NOMO-1 treated with dmso at 0.1 percent for 144 hours (cell line): ENCODE measurements at regions not wholly inside any gene's neighbourhood (a gene's known extent, or its start where the extent isn't known, plus 50 kb on each side); places are given as distances from the start of the nearest gene placed in this dataset.
"Not testable (repeated sequence)": the region's sequence is repeated elsewhere in the genome, so short reads cannot be mapped to it uniquely, and the experiment has no call there.

Experiments
- DNase-seq: peaks from one replicate; lab custom pipeline; 2025; ENCODE audit not compliant: unreplicated experiment; lab: John Stamatoyannopoulos, UW

DNA sequence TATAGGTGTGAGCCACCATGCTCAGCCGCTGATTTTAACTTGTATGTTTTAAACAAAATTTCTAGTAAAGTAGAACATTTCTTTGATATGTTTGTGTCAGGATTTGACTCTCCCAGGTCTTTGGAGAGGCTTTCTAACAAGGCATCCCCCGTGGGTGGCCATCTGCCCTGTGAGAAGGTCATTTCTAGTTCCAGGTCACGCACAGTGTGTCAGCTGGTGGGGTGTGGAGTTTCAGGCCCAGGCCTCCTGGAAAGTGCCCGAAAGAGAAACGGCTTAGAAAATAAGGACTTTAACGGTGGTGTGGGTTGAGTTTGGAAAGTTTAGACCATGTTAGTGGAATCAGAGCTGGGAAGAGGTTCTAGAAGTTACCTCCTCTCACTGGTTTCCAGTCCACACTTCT lies 61.0 kb downstream of the SPDYE17 start:
- DNase-seq: not testable (repeated sequence)

DNA sequence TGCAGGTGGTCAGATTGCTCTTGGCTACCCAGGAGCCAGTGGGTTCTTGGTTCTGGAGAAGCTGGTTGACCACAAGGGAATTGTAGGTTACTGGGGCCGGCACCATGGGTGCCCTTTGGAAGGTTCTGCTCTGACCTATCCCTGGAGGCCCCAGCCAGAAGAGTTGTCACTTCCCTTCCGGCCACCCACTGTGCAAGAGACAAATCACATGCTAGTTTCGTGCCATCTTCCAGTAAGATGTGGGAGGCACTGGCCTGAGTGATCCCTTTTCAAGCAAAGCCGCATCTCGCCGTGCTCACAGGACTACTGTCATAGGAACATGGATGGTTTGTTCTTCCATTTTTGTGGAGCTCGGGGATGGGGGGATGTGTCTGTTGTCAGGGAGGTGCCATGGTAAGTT lies 62.3 kb downstream of the SPDYE17 start:
- not testable (repeated sequence) for DNase-seq

DNA sequence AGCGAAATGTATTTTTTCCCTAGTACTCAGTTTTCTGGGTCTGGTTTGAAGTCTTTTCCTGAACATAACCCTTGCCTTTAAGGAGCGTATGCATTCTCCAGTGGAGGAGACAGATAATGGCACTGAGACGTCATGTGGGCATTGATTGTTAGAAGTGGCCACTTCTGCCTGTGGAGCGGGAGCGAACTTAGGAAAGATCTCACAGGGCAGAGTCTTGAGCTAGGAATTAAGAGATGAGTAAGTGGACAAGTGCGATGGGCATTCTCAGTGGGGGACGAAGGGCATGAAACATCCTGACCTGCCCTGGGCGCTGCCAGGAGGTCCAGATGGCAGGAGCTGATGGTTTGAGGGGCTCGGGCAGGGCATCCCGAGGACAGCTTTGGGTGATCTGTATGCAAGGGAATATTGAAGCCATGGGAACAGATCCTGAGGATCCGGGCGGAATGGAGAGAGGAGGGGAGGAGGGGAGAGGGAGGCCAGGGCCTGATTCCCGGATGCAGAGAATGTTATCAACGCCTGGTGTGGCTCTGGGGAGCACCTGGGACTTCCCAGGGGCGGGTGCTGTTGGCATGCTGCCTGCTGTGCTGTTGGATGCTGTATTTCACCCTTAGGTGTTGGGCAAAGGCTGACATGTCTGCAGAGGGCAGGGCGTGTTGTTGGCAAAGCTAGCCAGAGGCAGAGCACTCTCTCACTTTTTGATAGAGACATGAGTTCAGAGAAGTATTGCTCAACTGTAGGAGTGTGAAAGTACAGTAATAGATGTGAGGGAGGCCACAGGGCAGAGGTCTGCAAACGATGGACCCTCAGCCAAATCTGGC lies 66.2 kb downstream of the SPDYE17 start:
- not testable (repeated sequence) for DNase-seq

DNA sequence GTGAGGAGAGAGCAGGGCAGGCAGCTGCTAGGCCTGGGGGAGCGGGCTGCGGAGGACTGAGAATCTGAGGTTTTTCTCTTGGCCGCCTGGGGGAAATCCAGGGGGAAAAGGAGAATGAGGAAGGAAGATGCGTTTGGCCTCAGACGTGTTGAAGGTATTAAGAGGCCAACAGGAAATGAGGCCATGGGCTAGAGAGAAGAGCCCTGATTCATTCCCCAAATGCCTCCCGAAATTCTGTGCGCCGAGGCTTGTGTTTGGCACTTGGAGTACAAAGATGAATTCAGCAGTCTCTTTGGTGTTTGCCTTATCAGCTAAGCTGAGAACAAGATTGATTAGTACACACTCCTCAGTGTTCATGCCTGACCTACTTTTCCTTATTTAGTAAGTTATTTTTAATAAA lies 68.1 kb downstream of the SPDYE17 start:
- DNase-seq: not testable (repeated sequence)

DNA sequence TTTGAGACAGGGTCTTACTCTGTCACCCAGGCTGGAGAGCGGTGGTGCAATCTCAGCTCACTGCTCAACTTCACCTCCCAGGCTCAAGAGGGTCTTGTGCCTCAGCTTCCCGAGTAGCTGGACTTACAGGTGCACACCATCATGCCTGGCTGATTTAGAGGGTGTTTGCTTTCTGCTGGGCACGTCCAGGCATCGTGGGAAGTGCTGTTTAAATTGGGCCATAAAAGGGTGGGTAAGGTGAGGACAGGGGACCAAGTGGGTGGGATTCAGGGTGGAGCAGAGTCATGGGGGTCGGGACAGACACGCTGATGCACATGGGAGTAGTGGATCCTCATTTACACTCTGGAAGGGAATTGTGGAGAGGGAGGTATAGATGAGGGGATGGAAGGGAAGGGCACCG lies 69.1 kb downstream of the SPDYE17 start:
- not testable (repeated sequence) for DNase-seq

DNA sequence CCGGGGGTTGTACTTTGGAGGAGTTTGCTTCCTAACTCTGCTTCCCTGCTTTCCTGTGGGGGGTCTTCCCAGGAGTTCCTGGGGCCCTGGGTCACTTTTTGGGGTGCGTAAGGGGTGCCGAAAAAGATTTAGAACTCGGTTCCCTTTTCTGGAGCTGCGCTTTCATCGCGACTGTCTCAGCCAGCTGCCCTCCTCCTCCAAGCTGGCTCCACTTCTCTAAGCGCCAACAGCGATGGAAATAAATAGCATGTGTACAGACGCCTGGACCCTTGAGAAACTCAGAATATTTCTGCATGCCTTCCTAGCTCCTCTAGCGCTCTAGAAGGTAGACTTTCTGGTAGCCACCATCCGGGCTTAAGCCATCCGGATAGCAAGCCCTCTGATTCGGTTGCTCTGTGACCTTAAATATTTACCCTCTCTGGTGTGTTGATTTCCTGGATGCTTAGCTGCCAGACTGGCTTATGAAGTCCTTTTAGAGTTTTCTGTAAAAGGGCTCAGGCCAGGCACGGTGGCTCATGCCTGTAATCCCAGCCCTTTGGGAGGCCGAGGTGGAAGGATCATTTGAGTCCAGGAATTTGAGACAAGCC lies 71.7 kb downstream of the SPDYE17 start:
- not testable (repeated sequence) for DNase-seq

DNA sequence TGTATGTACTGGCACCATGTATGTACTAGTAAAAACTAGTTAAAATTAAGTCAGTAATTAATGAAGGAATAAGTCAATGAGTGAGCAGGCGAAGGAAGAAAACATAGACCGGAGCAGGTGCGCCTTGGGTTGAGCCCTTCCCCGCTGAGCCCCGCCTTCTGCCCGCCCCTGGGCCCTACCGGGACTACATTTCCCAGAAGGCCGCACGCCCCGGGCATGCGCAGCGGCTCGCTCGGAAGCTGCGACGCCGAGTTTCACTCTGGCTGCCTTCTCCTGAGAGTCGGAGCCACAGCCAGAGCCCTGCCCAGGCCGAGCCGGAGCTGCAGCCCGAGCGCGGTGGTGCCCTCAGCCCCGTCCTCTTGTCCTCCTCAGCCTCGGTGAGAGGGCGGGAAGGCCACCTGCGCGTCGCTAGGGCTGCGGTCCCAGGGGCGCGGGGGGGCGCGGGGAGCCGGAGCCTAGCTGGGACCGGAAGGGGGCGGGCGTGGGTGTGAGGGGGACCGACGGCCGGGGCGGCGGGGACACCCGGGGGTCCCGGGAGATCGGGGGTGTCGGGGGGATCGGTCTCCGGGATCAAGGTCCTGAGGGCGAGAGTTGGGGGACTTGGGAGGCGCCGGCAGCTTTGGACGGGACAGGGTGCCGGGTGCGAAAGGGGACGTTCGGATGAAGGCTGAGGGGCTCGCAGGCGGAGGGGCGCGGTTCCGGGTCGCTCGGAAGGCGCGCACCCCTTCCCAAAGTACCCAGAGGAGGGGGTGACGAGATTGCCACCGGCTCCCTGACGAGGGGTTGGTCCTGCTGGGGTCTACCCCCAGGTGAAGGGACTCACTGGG lies 72.4 kb downstream of the SPDYE17 start:
- not testable (repeated sequence) for DNase-seq

DNA sequence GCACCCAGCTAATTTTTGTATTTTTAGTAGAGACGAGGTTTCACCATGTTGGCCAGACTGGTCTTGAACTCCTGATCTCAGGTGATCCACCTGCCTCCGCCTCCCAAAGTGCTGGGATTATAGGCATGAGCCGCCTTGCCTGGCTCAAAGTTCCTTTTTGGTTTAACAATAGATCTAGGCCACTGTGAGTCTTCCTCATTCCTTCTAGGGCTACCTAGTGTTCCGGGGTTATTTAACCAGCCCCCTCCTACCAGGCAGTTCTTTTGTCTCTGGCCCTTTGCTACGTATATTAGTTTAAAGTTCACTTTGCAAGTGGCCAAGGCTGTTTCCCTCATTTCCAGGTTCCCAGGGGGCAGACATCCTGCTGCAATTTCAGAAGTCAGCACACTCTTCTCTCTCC lies 75.6 kb downstream of the SPDYE17 start:
- not testable (repeated sequence) for DNase-seq

DNA sequence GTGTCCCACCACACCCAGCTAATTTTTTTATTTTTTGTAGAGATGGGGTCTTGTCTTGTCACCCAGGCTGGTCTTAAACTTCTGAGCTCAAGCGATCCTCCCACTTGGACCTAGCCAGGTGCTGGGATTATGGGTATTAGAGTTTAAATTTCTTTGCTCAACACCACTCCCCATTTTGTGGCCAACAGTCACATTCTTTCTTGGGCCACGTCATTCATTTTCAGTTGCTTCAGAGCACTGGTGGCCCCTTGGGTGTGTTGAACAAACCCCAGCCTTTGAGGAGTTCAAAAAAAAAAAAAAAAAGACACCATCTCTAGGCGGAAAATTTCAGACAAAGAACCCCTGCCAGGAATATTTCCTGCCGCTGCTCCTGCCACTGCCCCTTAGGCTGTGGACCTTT lies 77.0 kb downstream of the SPDYE17 start:
- not testable (repeated sequence) for DNase-seq

DNA sequence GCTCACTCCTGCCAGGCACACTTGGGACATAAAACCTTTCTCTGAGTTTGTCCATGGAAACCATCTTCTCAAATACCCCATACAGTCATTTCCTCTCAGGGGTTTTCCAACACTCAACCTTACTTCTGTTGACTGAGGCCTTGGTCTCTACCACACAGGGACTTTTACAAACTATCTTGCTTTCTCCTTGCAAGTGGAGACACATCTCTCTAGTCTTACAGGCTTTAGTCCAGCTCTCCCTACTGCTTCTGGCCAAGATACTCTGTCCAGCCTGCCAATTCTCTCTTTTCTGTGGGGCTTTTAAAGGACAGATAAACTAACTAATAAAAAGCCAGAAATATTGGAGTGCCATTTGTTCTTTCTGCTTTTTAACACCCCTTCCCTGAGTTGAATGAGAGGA lies 87.6 kb downstream of the SPDYE17 start:
- DNase-seq: not testable (repeated sequence)

DNA sequence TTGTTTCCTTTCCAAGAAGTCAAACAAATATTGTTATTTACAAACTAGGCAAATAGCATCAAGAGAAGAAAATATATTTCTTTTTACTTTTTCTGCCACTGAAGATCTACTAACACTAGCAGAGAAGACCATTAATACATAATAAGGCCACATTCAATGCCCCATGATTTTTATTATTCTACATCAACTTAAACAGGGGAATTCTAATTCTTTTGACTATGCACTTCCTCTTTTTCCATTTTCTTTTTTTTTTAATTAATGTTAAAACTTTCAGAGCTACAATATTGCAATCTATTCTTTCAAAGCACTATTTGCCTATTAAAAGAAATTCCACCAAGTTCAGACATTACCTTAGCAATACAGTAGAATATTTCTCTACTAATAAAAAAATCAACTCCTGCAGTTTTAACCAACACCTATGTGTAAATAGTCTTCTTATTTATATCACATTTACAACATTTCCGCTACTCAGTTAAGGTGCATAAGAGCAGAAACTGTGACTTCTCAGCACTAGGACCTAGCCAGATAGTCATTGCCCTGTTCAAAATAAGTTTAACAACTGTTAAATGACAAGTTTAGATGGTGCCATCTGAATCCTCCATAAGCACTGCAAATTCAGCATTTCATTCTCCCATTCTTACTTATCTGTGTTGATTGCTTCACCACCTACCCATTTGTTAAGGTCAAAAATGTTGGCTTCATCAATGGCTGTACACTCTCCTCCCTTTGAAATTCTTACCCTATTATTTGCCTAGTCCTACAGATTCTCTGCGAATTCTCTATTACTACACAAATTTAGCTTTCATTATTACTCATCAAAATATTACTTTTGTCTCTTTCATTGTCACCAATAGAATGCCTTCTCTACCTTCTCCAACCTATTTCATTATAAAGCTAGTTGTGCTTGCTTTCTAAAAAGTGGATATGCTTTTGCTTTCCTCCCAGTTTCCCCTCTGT lies 90.1 kb downstream of the SPDYE17 start:
- not testable (repeated sequence) for DNase-seq

DNA sequence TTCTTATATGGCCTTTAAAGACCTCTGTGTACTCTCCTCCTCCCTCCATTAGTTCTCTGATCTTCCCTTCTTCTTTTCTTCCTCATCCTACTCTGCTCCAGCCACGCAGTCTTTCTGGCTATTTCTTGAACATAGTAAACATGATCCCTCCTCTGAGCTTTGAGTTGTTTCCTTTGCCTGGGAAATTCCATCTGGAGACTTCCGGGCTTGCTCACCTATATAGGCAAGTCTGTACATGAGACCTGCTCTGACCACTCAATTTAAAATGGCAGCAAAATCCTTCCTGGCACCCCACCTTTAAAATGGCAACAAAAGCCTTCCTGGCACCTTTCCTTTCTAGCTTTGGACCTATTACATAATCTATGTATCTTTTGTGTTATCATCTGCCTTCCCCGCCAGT lies 94.4 kb downstream of the SPDYE17 start:
- not testable (repeated sequence) for DNase-seq

DNA sequence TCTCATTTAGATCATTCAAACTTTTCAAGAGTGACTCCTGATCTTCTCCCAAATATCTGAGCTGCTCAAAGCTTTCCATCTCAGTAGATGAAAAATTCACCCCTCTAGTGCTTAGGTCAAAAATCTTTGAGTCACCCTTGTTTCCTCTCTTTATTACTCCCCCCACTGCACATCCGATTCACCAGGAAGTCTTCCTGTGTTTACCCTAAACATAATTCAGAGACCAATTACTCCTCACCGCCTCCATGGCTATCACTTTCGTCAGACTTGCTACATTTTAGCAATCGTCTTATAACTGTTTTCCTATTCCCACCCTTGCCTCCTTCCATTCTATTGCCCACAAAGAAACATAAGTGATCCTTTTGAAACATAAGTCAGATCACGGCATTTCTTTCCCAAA lies 94.8 kb downstream of the SPDYE17 start:
- DNase-seq: not testable (repeated sequence)

DNA sequence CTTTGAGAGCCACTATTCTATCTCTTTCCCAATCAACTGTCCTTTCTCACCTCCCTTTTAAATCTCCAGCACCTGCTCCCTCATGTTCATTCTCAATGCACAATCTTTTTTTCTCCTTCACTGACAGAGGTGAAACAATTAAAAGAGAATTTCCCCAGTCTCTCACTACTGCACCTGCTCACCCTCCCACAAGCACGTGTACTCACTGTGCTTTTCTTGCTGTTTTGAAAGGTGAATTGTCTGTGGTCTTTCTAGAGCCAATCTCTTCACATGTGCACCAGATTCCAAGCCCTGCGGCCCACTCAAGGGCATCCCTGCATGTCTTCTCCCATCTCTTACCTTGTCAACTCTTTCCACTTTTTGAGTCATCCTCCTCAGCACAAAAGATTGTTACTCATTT lies 95.8 kb downstream of the SPDYE17 start:
- DNase-seq: not testable (repeated sequence)

DNA sequence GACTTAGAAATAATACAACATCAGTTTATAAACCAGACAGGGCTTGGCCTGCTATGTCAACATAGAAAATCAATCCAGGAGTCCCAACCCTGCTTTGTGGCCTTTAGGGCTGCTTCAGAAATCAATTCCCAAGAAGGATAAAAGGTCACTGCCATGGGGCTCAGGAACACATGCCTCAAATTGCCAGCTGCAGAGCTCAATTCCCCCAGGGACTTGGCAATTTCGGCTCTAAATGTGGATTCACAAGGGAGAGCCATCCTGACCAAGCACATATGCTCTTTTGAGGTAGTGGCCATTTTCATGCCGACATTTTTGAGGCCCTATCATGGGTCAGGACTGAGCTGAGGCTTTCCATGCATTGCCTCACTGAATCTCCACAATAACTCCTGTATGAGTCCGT lies 97.5 kb downstream of the SPDYE17 start:
- DNase-seq: not testable (repeated sequence)

DNA sequence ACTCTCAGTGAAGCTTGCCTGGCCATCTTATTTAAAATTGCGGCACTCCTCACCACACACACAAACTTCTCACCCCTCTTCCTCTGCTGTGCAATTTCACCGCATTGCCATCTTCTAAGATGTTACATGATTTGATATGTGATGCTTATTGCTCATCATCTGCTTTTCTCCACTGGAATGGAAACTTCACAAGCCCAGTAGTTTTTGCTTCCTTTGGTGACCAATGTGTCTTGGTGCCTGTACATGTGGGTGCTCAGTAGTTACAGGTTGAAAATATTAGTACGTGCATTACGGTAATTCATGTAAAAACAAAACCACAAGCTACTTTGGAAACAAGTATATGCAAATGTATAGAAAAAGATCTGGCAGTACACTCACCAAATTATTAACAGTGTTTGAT lies 99.2 kb downstream of the SPDYE17 start:
- DNase-seq: not testable (repeated sequence)

DNA sequence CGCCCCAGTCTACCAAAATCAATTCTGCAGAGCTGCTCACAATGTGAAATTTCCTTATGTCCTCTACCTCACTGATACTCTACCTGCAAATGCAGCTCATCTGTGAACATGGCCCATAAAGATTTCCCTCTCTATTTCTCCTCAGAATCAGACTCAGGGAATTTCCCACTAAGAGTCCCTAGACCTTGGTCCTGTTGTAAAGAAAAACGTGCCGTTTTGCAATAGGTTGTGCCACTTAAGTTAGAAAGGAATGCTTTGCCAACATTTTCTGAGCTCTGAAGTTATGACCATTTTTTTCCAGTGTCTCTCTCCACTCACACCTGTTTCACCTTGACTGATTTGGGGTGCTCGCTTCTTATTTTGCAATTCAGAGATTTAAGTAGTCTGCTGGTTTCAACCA lies 100.7 kb downstream of the SPDYE17 start:
- not testable (repeated sequence) for DNase-seq

DNA sequence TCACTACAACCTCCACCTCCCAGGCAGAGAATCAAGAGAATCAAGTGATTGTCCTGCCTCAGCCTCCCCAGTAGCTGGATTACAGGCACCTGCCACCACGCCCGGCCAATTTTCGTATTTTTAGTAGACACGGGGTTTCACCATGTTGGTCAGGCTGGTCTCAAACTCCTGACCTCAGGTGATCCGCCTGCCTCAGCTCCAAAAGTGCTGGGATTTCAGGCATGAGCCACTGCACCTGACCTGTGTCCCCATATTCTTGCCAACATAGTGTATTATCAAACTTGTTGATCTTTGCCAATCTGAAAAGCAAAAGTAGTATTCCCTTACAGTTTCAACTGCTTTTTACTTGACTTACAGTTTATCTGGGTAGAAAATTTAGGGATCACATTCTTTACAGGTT lies 101.7 kb downstream of the SPDYE17 start:
- DNase-seq: not testable (repeated sequence)

DNA sequence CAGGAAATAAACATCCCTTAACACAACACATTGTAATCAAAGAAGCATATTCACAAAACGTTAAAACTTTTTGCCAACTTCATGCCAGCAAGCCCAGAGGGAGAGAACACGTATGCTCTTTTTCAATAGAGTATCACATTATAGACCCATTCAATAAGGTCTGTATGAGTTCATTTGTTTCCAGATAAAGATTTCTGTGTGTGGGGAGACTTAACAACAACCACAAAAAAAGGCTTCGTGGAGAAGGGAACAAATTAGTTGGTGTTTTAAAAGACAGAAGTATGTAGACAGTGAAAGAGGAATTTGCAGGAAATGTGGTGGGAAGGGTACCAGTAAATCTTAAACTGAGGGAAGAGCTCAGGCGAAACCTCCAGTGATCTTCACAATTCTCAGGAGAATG lies 103.4 kb downstream of the SPDYE17 start:
- DNase-seq: not testable (repeated sequence)

DNA sequence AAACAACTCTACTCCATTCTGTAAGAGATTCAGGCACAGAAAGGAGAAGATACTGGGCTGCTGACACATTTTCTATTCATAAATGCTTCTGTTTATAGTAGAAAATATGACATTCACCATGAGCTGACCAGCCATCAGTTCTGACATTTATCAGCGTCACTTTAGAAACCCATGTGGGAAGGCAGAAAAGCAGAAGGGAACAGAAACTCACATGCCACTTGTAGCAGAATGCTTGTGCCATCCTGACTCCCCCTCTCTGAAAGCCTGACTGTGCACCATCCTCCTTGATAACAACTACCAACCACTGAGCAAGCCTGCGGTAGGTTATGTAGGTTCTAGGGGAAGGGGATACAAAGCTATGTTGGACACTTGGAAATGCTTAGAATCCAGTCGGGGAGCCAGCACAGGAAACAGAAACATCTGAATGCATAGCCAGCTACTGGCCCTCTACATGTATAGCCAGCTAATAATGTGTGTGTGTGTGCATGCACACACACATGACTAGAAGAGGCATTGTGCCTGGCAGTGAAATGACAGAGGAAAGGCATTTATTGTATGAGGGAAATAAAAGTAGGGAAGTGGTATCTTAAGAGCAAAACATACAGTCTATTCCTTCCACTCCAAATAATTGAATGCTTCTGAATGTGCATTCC lies 104.3 kb downstream of the SPDYE17 start:
- not testable (repeated sequence) for DNase-seq
